Bone marrow (tissue), 2 donors: ENCODE measurements at regions not wholly inside any gene's neighbourhood (a gene's known extent, or its start where the extent isn't known, plus 50 kb on each side); places are given as distances from the start of the nearest gene placed in this dataset.

Experiments used
- DNase-seq, 2 donors: peaks; one replicate each; lab custom pipeline; 2025; lab: John Stamatoyannopoulos, UW

DNA sequence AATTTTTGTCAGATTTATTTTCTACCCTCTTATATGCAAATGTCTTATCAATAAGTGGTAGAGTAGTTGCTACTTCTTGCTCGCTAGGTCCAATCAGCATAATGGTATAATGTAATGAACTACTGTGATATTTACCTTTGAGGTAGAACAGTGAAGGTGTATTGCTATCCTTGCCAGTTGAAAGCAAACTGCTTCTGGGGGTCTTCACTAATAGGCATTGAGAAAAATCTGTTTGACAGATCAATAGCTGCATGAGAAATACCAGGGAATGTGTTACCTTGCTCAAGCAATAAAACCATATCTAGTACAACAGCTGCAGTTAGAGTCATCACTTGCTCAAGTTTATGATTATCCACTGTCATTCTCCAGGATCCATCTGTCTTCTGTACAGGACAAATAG, 50.1 kb upstream of the EFEMP1 start:
- no peak for DNase-seq

DNA sequence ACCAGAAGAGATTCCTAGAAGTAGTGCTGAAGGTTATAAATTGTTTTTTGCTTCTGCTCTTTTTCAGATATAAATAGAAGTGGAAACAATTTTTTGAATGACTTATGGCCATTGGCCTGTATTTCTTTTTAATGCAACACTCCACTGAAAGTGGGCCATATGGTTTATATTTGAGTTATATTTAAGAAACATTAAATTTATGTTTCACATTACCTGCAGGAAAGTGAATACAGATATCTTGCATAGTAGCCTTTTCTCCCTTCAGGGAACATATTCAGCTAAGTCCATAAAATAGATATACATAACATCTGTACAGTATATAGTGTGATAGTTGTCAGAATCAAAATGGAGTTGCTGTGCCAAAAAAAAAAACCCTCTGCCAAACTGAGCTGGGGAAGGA, 53.1 kb upstream of the EFEMP1 start:
- DNase-seq, result no peak

DNA sequence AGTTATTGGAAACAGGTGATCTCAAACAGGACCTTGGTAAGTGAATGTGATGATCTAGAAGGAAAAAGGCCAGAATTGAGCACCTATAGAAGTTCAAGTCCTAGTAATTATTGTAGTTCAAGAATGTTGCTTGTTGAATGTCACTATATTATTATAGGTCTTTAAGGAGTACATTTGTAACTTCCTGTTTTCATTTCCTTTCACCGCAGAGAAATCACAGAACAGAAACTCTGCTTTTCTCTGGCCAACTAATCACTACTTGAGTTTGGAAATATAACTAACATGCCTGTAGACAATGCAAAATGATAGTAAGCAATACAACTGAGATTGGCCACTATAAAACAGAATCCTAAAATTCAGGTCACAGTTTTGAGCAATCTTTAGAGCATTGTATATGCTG, 61.8 kb upstream of the EFEMP1 start:
- no peak for DNase-seq

DNA sequence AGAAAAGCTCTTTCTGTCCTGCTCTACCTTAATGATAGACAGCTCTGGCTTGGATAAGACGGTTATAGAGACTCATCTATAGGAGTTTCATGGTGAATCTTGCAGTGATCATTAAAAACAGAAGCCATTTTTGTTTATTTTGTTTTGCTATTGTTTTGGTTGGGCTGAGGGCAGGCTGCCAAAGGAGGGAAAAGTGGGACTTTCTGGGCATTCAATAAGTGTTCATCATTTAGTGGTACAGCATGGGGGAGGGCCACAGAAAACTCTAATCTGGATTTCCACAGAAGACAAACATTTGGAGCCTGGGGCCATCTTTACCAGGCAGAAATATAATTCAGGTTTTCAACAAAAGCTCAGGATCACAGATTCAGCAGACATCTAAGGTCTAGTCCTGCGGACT, 62.4 kb upstream of the EFEMP1 start:
- DNase-seq, result no peak

DNA sequence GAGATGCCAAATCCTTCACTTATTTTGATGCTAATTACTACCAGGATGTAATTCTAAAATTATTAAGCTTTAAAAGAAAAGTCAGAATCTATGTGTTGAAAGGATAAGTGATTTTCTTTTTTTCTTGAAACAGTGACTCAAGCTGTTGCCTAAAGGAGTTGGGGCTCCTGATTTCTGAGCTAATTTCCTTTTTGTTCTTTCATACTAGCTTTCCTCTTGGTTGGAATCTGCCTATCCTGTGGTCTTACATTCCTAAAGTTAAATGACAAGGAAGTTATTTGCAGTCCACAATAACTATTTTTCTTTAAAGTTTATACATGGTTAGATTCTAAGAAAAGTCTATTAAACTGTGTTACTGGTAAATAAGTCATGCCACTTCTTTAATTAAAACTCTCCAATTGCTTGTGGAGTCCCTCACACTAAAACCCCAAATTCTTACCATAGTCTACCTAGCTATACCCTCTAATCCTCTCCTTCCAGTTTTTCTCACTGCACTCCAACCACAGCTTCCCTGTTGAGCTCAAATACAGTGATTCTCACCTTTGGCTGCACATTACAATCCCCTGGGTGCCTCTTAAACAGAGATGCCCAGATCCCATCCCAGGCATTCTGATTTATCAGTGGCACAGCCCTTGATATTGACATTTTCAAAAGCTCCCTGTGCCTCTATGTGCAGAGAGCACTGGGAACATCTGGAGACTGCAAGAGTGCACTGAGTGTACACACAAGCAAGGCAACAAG, 63.3 kb upstream of the EFEMP1 start:
- DNase-seq, result no peak

DNA sequence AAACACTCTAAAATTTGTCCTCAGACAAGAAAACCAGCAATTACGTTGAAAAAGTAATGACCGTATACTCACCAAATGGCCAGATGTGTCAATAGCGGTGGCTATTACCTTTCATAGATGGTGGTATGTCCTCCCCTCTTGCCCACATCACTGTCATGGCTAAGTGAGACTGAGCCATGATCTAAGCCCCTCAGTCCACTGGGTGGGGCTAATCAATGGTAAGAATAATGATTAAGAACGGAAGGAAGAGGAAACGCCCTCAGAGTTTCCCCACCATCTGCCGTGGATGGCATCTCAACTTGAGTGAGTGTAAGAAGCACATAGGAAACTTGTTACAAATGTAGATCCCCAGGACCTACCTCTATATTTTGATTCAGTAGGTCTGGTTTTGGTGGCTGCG, 65.8 kb upstream of the EFEMP1 start:
- DNase-seq, result no peak

DNA sequence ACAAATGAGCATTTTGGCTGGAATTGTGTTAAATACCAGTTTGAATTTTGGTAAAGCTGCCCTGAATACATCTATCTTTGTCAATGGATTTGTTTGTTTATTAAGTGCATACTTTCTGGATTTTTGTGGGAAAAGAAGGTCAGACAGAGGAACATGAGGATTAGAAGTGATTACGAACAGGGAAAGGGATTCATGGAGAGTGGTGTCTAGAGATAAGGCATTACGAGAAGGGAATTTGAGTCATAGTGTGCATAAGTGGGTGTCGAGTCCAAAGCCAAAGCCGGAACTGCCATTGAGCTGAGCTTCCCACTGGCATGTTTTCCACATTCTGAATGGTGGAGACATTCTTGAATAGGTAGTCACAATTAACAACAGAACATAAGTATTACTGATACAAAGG, 68.9 kb upstream of the EFEMP1 start:
- no peak for DNase-seq

DNA sequence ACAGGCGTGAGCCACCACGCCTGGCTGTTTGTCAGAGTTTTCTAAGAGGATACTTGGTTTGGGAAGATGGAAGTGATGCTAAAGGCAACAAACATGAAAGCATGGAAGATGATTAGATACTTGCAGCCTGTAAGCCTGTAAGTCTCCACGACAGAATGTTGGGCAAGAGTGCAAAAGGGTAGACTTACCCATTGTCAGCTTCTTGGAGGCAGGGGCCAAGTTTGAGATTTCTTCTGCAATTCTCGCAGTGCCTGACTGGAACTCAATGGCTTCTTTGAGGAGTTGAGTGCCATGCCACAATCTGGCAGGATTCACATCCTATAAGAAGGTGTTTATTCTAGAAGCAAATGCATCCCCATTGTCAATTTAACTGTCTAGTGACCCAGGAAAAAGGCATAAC, 70.1 kb upstream of the EFEMP1 start:
- no peak for DNase-seq

DNA sequence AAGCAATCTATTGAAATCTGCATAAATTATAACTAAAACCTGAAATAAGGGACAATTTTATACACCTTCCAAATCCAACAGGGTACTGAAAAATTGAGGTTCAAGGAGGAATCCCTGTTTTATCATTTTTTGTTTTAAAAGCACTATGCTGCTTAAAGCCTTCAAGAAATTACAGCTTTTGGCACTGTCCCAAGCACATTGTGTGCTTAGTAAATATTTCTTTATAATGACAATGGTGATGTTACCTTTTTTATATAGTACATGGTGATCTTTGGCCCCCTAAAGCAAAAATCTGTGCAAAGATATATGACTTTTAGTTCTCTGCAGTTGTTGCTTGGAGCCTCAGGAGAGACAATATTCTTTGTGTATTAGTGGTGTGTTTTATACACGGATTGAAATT, 71.6 kb upstream of the EFEMP1 start:
- DNase-seq, result no peak

DNA sequence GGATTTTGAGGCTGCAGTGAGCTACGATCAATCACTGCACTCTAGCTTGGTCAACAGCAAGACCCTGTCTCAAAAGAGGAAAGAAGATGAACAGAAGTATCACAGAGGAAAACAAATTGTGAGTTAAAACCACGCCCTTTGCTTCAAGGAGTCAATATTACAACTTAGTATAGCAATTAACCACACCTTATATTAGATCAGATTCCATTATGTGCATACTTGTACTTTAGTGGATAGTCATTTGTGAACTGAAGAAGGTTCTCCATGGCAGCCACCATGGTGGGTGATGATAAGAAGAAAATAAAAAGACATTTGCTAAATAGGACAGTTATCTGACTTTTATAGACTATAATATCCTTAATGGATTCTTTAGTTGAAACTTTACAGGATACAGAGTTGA, 72.3 kb upstream of the EFEMP1 start:
- DNase-seq, result no peak

DNA sequence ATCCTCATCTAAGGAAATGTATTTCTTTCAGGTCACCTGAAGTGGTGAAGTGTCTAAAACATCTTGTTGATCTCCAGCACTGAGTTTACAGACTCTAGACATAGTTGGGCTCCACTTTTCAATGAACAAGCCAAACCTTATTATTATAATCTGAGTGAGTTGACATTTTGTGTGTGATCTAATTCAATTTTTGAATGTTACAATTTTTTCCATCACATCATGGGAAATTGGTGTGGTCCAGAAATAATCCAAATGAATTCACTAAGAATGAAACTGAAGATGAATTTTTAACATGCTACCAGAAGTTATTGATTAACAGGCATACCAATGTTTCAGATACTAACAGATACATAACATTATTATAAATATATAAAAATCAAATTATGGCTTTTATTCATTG, 75.6 kb upstream of the EFEMP1 start:
- DNase-seq, result no peak

DNA sequence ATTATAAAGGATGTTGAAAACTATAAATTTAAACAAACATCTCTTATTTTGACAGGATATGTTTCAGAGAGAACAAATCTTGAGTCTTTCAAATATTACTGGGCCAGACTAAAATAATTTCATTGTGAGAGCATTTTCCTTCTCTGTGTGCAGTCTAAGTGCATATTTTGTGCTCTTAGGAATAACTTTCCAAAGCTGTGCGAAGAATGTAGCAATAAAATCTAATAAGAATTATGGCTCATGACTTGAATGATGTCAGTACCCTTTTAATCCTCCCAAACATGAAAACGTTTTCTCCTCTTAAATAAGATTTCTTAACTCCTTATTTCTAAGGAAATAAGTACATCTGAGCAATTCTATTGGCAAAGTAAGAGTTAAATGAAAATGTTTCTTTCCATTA, 76.2 kb upstream of the EFEMP1 start:
- DNase-seq, result no peak

DNA sequence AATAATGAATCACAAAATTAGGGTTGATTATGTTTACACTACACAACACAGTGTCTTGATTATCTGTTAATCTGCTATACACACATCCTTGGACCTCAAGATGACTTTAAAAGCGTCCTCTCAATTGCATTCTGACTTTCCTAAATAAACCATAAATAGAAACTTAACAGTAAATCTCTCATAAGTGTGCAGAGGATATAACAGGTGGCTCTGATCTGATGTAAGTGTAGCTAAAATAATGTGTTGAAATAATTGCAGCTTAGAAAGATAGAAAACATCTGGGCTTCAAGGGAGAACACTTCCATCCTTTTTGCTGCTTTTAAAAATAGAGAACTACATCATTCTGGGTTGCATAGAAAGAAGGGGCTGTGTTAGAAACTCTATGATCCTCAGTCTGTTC, 78.4 kb upstream of the EFEMP1 start:
- DNase-seq, result no peak

DNA sequence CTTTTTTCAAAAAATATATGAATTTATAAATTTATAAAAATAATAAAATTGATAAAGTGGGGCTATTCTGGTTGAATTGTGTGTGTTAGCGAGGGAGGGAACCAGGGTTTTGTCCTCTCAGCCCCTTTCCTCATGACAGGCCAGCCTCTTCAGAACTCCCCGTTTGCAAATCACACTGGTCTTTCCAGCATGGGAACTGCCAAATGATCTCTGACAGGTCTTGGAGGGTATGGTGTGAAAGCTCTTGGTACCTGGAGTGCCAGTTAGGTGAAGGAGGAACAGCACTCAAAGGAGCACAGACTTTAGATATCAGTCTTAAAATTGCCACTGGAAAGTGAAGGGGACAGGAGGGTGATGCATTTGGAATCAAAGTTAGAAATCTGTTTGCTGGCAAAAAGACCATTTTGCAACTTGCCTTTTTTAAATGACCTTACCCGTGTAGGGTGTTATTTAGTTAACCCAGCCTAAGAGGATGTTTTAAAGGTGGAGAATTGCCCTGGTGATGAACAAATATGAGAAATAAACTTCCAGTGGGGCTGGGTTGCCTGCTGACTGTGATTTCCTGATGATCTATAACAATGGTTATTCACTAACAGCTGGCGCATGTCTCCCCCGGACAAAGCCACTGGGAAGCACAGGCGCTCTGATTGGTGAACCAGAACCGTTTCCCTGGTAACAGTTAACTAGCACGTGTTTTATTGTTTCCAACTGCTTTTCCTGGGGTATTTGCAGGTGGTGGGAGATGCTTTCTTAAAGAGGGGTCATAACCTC, 85.3 kb upstream of the EFEMP1 start:
- no peak for DNase-seq

DNA sequence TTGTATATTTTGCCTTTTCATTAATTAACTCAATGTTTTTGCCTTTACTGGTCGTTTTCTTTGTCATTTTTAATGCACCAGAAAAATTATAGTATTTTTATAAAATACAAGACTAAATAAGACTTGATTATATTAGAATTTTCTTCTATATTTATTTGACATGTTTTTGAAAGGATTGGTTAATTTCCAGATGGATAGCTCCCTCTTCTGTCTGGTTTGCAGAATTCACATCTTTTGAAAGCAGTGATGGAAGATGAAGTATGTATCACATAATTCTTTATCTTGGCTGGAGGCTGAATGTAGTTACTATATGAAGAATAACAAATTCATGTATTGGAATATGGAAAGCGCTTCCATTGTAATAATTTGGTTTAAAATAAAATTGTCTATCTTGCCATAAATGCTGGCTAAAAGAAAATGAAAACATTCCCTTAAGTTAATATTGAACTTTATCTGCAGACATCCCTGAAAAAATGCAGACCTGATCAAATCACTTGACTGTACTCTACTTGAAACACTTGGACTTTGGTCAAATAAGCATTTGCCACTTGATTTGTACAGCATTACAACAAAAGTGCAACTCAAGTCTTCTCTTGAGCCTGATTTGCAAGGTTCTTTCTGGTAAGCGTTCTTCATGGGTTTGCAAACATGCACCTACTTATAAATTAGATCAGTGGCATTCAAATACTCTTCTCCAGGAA, 86.3 kb upstream of the EFEMP1 start:
- no peak for DNase-seq

DNA sequence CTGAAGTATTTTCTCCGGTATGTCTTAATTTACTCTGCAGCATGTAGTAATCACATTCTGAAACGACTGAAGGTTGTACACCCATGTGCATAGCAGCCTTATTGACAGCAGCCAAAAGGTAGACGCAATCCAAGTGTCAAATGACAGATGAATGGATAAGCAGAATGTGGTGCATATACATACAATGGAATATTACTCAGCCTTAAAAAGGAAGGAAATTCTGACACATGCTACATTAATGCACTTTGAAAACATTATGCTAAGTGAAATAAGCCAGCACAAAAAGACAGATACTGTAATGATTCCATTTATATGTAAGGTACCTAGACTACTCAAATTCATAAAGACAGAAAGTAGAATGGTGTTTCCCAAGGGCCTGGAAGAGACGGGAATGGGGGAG, 88.0 kb upstream of the EFEMP1 start:
- no peak for DNase-seq

DNA sequence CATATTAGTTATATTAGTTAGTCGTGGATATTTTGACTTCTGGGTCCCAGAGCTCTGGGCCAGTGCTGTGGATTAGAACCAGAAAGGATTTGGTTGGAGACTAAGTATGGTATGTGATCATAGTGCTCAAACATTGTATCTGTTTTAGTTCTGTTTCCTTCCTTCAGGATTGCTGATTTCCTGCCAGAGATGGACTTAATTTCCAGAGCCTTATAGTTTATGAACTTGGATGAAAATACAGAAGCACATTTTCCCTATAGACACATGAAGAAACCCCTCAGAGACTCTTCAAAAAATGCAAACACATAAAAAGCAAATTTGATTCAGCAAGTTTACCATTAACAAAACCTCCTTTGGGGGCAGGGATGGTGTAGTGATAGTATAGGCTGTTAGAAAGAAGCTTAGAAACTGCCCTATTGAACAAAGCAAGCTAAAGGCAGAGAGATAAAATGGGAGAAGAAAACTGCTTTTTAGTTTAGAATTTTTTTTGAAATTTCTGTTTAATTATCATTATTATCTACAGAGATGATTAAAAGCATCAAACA, 88.7 kb upstream of the EFEMP1 start:
- DNase-seq, result no peak

DNA sequence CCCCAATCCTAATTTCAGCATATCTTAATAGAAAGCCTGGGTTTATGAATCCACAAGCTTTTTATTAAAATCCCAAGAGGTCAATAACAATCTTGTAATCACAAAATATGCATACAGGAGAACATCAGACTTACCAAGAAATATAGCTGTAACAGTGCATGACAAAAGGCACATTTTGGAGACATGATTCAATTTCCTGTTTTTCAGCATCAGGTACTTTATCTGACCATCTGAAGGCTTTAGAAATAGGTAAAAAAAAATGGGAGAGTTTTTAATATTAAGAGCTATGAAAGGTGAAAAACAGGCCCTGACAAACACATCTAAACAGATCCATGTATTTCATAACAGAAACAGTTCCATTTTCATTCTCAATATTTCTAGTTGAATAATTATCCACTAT, 89.9 kb upstream of the EFEMP1 start:
- no peak for DNase-seq

DNA sequence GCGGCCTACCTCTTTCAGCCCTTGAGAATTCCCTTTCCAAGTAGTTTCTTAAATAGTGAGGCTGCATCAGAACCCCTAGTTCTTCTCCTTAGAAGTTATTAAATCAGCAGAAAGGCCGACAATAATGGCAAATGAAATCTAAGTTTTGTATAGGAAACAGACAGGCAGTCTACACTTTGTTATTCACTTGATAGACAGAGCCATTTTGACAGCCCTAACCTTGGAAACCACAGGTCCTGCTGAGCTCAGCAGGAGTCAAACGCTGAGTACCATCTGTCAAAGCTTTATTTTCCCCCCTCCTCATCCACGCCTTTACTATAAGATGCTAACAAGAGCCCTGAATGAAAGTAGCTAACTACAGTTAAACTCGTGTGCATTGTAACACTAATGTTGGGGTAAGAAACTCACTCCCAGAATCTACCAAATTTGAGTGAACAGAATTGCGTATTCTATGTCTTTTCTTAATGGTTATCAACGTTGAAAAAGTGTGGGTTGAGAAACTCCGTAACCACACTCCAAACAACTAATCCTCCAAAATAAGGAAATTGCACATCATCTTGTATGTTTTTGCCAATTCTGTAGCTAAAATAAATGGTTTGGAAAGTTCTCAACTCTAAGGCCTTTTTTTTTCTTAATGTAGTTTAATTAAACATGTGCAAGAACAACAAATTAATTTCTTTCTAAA, 90.6 kb upstream of the EFEMP1 start:
- no peak for DNase-seq

DNA sequence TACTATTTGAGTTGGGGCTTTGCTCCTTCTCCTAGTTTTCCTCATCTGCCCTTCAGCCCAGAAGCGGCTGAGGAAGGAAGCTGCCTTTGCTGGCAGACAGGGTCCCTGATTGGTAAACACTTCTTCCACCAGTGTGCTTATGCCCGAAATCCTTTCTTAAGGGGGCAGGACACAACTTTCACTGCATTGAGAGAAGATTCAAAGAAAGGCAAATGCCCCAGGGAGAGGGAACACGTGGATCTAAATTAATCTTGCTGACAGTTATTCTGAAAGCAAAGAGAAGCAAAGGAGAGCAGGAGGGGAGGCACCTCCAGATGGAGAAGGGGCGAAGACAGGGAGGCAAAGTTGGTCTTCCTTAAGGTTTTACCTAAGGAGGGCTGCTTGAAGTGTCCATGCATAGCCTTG, 92.1 kb upstream of the EFEMP1 start:
- DNase-seq, result no peak

DNA sequence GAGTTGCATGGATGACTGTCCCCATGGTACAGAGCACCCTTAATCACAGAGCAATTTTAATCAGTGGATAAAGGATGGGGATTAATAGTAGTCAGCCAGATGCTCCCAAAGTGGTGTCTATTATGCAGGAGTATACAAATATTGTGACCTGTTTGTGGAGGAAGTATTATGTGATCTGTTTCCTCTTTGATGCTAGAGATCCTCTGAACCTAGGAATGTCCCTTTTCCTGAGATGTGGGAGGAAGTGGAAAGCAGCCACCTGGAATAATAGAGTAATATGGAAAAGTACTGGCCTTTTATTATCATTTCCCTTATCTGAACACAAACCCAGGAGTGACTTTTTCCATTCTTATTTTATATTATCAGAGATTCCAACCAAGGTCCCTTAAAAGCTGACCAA, 94.2 kb upstream of the EFEMP1 start:
- DNase-seq, result no peak

DNA sequence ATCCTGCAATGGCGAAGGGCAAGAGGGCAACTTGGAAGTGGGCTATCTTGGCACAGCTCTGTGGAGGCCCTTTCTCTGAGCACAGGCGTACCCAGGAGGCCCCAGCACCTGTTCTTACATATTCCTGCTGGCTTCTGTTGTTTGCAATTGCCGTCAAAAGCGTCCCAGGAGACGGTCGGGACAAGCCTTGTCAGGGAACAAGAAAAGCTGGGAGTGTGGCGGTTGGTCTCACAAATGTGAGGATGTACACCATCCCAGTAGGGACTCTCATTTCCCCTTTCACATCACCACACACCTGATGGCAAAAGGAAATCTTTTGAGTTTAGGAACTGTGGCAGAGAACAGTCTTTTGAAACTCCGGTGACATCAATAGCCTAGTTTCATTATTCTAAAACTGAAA, 94.7 kb upstream of the EFEMP1 start:
- no peak for DNase-seq

DNA sequence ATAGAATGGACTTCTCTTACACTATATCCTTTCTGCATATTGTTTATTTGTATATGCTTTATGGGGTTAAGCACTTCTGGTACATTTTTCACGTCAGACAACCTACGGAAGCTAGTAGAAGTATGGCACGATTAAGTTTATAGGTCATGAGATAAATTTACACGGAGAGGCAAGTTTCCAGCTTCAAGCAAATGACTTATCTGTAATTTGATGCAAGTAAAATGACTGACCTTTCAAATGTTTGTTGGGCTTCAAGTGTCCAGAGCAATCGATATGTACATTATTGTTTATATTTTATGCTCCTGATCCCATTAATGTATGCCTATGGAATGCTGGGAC, 97.5 kb upstream of the EFEMP1 start:
- no peak for DNase-seq
